Endothelial cell of umbilical vein (primary cell): ENCODE measurements at regions not wholly inside any gene's neighbourhood (a gene's known extent, or its start where the extent isn't known, plus 50 kb on each side); places are given as distances from the start of the nearest gene placed in this dataset.

ENCODE experiments used
- BruUV-seq: library from RNA; stranded (reverse); fragments of 400-500 nt; replicated peaks from 2 replicates; lab custom pipeline; 2021; lab: Mats Ljungman, UMichigan
- CTCF ChIA-PET: fragments of 300-600, 350-600 bp; sonication (Branson Sonifier 250); formaldehyde crosslinking; loops from one replicate; lab custom pipeline; 2021; ENCODE audit warnings: antibody characterized with exemption, inconsistent platforms; lab: Charles Lee
- POLR2A ChIA-PET: fragments of 300-600, 350-600 bp; sonication (Branson Sonifier 250); formaldehyde crosslinking; loops from one replicate; lab custom pipeline; 2021; ENCODE audit warnings: antibody characterized with exemption, inconsistent platforms; lab: Charles Lee
- DNase-seq: peaks from one replicate; pipeline ENCODE4 v3.0.0-alpha.2; 2011; ENCODE audit warnings: low read depth, low spot score
- FAIRE-seq: peaks from 2 replicates; lab custom pipeline; 2011; peaks lifted over from hg19 to GRCh38; lab: Jason Lieb, UNC
- H2AFZ ChIP-seq: 2 replicates; pipeline ENCODE4 v1.6.0; 2012; ENCODE audit warnings: low read depth, low read length, control low read depth, inconsistent platforms
- H3K27ac ChIP-seq: 2 replicates; pipeline ENCODE4 v1.5.1; 2011; ENCODE audit warnings: low read depth, mild to moderate bottlenecking, control low read depth, low read length, moderate library complexity; ENCODE audit not compliant: insufficient read depth
- H3K27me3 ChIP-seq, 2 experiments: 2 replicates each; pipeline versions ENCODE4 v1.6.0 to v1.6.1; 2011; ENCODE audit warnings: low read length in 2 of 2, mixed read lengths in 1 of 2; ENCODE audit not compliant: control insufficient read depth in 2 of 2, insufficient read depth in 2 of 2
- H3K36me3 ChIP-seq, 2 experiments: 2 replicates in 1 of 2; 3 replicates in 1 of 2; pipeline ENCODE4 v1.5.1; 2011; ENCODE audit warnings: low read length in 2 of 2, mild to moderate bottlenecking in 1 of 2, moderate library complexity in 1 of 2; ENCODE audit not compliant: control insufficient read depth in 2 of 2, insufficient read depth in 2 of 2; ENCODE audit errors: extremely low read depth in 1 of 2
- H3K4me1 ChIP-seq: 3 replicates; pipeline ENCODE4 v1.5.1; 2011; ENCODE audit warnings: mild to moderate bottlenecking, low read length; ENCODE audit not compliant: control insufficient read depth, insufficient read depth; ENCODE audit errors: extremely low read depth
- H3K4me2 ChIP-seq: 2 replicates; pipeline ENCODE4 v1.6.1; 2011; ENCODE audit warnings: low read length, control low read depth, mixed read lengths; ENCODE audit not compliant: insufficient read depth
- H3K4me3 ChIP-seq, 3 experiments: fragments of 200-600 bp in 1 of 3; sonication (generic), shearing (Covaris generic) in 1 of 3; replicated peaks in 1 of 3; 2 replicates each; pipeline ENCODE4 v1.5.1; 2011 to 2016; ENCODE audit warnings: control low read depth in 3 of 3, low read length in 3 of 3, mild to moderate bottlenecking in 2 of 3, inconsistent platforms in 1 of 3, low read depth in 1 of 3, moderate library complexity in 1 of 3; ENCODE audit not compliant: insufficient read depth in 1 of 3
- H3K79me2 ChIP-seq: 2 replicates; pipeline ENCODE4 v1.6.0; 2012; ENCODE audit warnings: low read length, inconsistent platforms; ENCODE audit not compliant: control insufficient read depth, insufficient read depth
- H3K9ac ChIP-seq: replicated peaks from 2 replicates; pipeline ENCODE3; 2011; ENCODE audit warnings: low read length, control low read depth; ENCODE audit not compliant: insufficient read depth; ENCODE audit errors: extremely low read depth
- H3K9me1 ChIP-seq: replicated peaks from 3 replicates; pipeline ENCODE4 v1.6.0; 2011; ENCODE audit warnings: mild to moderate bottlenecking, low read length; ENCODE audit not compliant: control insufficient read depth, insufficient read depth; ENCODE audit errors: extremely low read depth
- H3K9me3 ChIP-seq: replicated peaks from 2 replicates; pipeline ENCODE4 v1.5.1; 2012; ENCODE audit warnings: low read length, inconsistent platforms; ENCODE audit not compliant: control insufficient read depth, insufficient read depth
- H4K20me1 ChIP-seq: replicated peaks from 2 replicates; pipeline ENCODE3; 2011; ENCODE audit warnings: mild to moderate bottlenecking, low read length; ENCODE audit not compliant: control insufficient read depth, insufficient read depth; ENCODE audit errors: extremely low read depth
- CTCF ChIP-seq, 2 donors: IDR thresholded peaks; 1 replicate in 1 of 2; 2 replicates in 1 of 2; pipeline ENCODE4 v1.5.1; 2011; ENCODE audit warnings: low read length in 2 of 2, mild to moderate bottlenecking in 2 of 2, moderate library complexity in 2 of 2, control low read depth in 1 of 2, inconsistent platforms in 1 of 2, low read depth in 1 of 2; ENCODE audit not compliant: insufficient read depth in 1 of 2; ENCODE audit errors: extremely low read depth in 1 of 2
- EZH2 ChIP-seq: IDR thresholded peaks from 2 replicates; pipeline ENCODE4 v1.6.1; 2012; ENCODE audit warnings: borderline replicate concordance, low read depth, mild to moderate bottlenecking, moderate library complexity, low read length, inconsistent platforms; ENCODE audit not compliant: severe bottlenecking
- FOS ChIP-seq: IDR thresholded peaks from 2 replicates; pipeline ENCODE4 v1.6.1; 2011; ENCODE audit warnings: mild to moderate bottlenecking, low read length, moderate library complexity, borderline replicate concordance; ENCODE audit not compliant: insufficient read depth
- GATA2 ChIP-seq: IDR thresholded peaks from 2 replicates; pipeline ENCODE4 v1.7.0; 2011; ENCODE audit warnings: low read depth, mild to moderate bottlenecking, moderate library complexity, mixed read lengths, low read length; ENCODE audit not compliant: insufficient read length, insufficient read depth
- JUN ChIP-seq: IDR thresholded peaks from 2 replicates; pipeline ENCODE4 v1.6.1; 2011; ENCODE audit warnings: borderline replicate concordance, low read depth; ENCODE audit not compliant: insufficient read length, insufficient read depth
- MAX ChIP-seq: IDR thresholded peaks from 2 replicates; pipeline ENCODE4 v1.6.1; 2011; ENCODE audit not compliant: insufficient read depth, insufficient read length
- MYC ChIP-seq: IDR thresholded peaks from one replicate; pipeline ENCODE4 v1.6.1; 2011; ENCODE audit warnings: mild to moderate bottlenecking, low read depth, low read length
- POLR2A ChIP-seq: IDR thresholded peaks from 2 replicates; pipeline ENCODE4 v1.6.1; 2012; ENCODE audit warnings: low read depth, mild to moderate bottlenecking, control low read depth, low read length
- POLR2AphosphoS5 ChIP-seq: IDR thresholded peaks from 2 replicates; pipeline ENCODE4 v1.6.1; 2012; ENCODE audit warnings: low read depth, mild to moderate bottlenecking, control low read depth, low read length, moderate library complexity; ENCODE audit not compliant: insufficient read depth
- dilution Hi-C: fragments of 300-500 bp; cut with MboI; formaldehyde crosslinking; loops from one replicate; pipeline ENCODE4 v1.15.0; 2019; ENCODE audit warnings: low sequenced_read_pairs; ENCODE audit not compliant: extremely low pct_ligation_motif_present
- intact Hi-C: fragments of 100-400 bp; cut with micrococcal nuclease; formaldehyde crosslinking; loops from one replicate; pipeline ENCODE4 v1.10.0; 2022

- Histone ChIP-seq H3K9me3 (no peaks in the 10 kb centered on the region), H3K4me2 (no peak overlapping the region), H2AFZ (no peak overlapping the region), H3K4me3 (no peak overlapping the region), H3K9me1 (no peaks in the 10 kb centered on the region), H3K27me3 (no peaks in the 10 kb centered on the region), H3K36me3 (no peaks in the 10 kb centered on the region), H3K27ac (no peak overlapping the region), H3K4me1 (no peaks in the 10 kb centered on the region), H3K9ac (no peak overlapping the region), H3K79me2 (no peaks in the 10 kb centered on the region), H4K20me1 (no peaks in the 10 kb centered on the region)
- dilution Hi-C loops = no loop called here
- TF ChIP-seq POLR2AphosphoS5 = no peak
- TF ChIP-seq POLR2A = no peak
- no peak for TF ChIP-seq EZH2
- TF ChIP-seq MYC = no peak
- no peak for TF ChIP-seq MAX
- no peak for TF ChIP-seq GATA2
- no peak for TF ChIP-seq JUN
- TF ChIP-seq CTCF (IDR thresholded peaks at IDR 0.05; ENCODE audit: extremely low read depth in 1 of 2, insufficient read depth in 1 of 2, low read depth in 1 of 2, low read length in 2 of 2) = no peak
- no peak for TF ChIP-seq FOS
- no TSS peak for BruUV-seq
- FAIRE-seq (no peak), DNase-seq (no peak)
- intact Hi-C loops = no loop called here
- ChIA-PET POLR2A (no interaction called here), CTCF (interaction anchor here (0.6 to 1.1 kb wide), 2 partner anchors 8 to 427 kb away, joined by 3 read pairs; no protein-coding TSS in a partner anchor)
Observed at GRCh38 chr20:48193627-48194425, 408.5 kb upstream of the SULF2 start.
